Activated CD8-positive, alpha-beta T cell treated with anti-CD3 and anti-CD28 coated beads for 36 hours (primary cell): ENCODE measurements at regions not wholly inside any gene's neighbourhood (a gene's known extent, or its start where the extent isn't known, plus 50 kb on each side); places are given as distances from the start of the nearest gene placed in this dataset.

ENCODE experiments used
- ATAC-seq: fragments of 200-7000 bp; cut with Tn5 transposase; one replicate; pipeline ENCODE4 v1.10.0; 2021; ENCODE audit warnings: mild to moderate bottlenecking, moderate library complexity
- CTCF ChIA-PET: fragments of 350-600 bp; sonication (Branson Sonifier 250); formaldehyde crosslinking; loops from one replicate; lab custom pipeline; 2021; ENCODE audit warnings: antibody characterized with exemption; lab: Charles Lee
- POLR2A ChIA-PET: fragments of 350-600 bp; sonication (Branson Sonifier 250); formaldehyde crosslinking; loops from one replicate; lab custom pipeline; 2021; ENCODE audit warnings: antibody characterized with exemption; lab: Charles Lee
- DNase-seq: peaks from one replicate; pipeline ENCODE4 v3.0.0-alpha.2; 2020
- H3K27ac Mint-ChIP-seq: one replicate; pipeline ENCODE4 v1.8.0; 2021; ENCODE audit warnings: mild to moderate bottlenecking, mixed read lengths
- H3K27me3 Mint-ChIP-seq: one replicate; pipeline ENCODE4 v1.8.0; 2021; ENCODE audit warnings: mixed read lengths
- H3K36me3 Mint-ChIP-seq: one replicate; pipeline ENCODE4 v1.8.0; 2021; ENCODE audit warnings: low read depth, mixed read lengths
- H3K4me1 Mint-ChIP-seq: one replicate; pipeline ENCODE4 v1.8.0; 2021; ENCODE audit warnings: low read depth, mixed read lengths
- H3K4me3 Mint-ChIP-seq: one replicate; pipeline ENCODE4 v1.8.0; 2021; ENCODE audit warnings: mild to moderate bottlenecking, moderate library complexity, mixed read lengths
- H3K9me3 Mint-ChIP-seq: one replicate; pipeline ENCODE4 v1.8.0; 2021; ENCODE audit warnings: mixed read lengths
- intact Hi-C: fragments of 100-400 bp; cut with micrococcal nuclease; formaldehyde crosslinking; loops from one replicate; pipeline ENCODE4 v1.10.0; 2022
- TF ChIP-seq, protein P1 (sequence below): fragments of 200-600 bp; IDR thresholded peaks from one replicate; pipeline ENCODE4 v1.8.0; 2022; ENCODE audit warnings: antibody characterized with exemption, mild to moderate bottlenecking

GRCh38 chr21:38894899-38895298 is 89.2 kb downstream of the ETS2 start:
- TF ChIP-seq, protein P1, sequence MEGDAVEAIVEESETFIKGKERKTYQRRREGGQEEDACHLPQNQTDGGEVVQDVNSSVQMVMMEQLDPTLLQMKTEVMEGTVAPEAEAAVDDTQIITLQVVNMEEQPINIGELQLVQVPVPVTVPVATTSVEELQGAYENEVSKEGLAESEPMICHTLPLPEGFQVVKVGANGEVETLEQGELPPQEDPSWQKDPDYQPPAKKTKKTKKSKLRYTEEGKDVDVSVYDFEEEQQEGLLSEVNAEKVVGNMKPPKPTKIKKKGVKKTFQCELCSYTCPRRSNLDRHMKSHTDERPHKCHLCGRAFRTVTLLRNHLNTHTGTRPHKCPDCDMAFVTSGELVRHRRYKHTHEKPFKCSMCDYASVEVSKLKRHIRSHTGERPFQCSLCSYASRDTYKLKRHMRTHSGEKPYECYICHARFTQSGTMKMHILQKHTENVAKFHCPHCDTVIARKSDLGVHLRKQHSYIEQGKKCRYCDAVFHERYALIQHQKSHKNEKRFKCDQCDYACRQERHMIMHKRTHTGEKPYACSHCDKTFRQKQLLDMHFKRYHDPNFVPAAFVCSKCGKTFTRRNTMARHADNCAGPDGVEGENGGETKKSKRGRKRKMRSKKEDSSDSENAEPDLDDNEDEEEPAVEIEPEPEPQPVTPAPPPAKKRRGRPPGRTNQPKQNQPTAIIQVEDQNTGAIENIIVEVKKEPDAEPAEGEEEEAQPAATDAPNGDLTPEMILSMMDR, result no peak
- no peaks in the 10 kb centered on the region for H3K36me3 Mint-ChIP-seq
- H3K27ac Mint-ChIP-seq, result no peak overlapping the region
- peaks cover 2% of the 10 kb centered on the region for H3K4me1 Mint-ChIP-seq
- DNase-seq (no peak), ATAC-seq (no peak)
- H3K9me3 Mint-ChIP-seq, result peaks cover 4% of the 10 kb centered on the region
- no peak overlapping the region for H3K4me3 Mint-ChIP-seq
- peaks cover 25% of the 10 kb centered on the region for H3K27me3 Mint-ChIP-seq
- POLR2A ChIA-PET, result no interaction called here
- CTCF ChIA-PET, result no interaction called here
- intact Hi-C loops, result loop anchor here (5.0 kb wide), 1 partner anchor 82 kb away; no protein-coding TSS in a partner anchor

DNA sequence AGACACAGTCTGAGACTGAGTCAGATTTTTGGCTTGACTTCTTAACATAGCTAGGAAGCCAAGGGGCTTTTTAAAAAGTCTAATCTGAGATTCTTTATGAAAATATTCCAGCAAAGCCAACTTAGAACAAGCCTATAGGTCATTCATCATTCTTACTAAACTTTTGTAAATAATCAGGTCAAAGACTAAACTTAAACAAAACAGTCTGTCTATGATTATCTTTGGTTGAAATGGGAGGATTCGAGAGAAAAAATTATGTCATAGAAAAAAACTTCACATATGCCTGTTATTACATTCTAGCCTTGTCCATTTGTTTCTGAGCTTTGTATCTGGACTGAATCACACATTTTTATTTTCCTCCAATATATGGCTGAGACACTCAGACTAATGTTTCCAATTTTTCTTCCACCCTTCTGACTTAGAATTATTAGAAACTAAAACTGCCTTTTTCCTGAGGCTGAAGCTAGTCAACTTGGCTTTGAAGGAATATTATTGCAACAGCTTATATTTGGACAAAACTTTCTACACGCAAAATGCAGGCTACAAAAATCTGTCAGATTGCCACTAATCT is 83.3 kb downstream of the ETS2 start:
- ChIA-PET CTCF (no interaction called here), POLR2A (no interaction called here)
- H3K4me1 Mint-ChIP-seq, result no peaks in the 10 kb centered on the region
- no peak overlapping the region for H3K27ac Mint-ChIP-seq
- H3K4me3 Mint-ChIP-seq, result no peak overlapping the region
- ATAC-seq (no peak), DNase-seq (no peak)
- H3K27me3 Mint-ChIP-seq, result peaks cover 14% of the 10 kb centered on the region
- peaks cover 10% of the 10 kb centered on the region for H3K9me3 Mint-ChIP-seq
- H3K36me3 Mint-ChIP-seq, result no peaks in the 10 kb centered on the region
- TF ChIP-seq, protein P1, result no peak
- intact Hi-C loops, result no loop called here

- H3K4me1 Mint-ChIP-seq, result no peaks in the 10 kb centered on the region
- DNase-seq (no peak), ATAC-seq (no peak)
- TF ChIP-seq, protein P1, result no peak
- no peaks in the 10 kb centered on the region for H3K36me3 Mint-ChIP-seq
- peaks cover 10% of the 10 kb centered on the region for H3K9me3 Mint-ChIP-seq
- ChIA-PET CTCF (interaction anchor here (0.9 kb wide), 1 partner anchor 8 kb away, joined by 3 read pairs; no protein-coding TSS in a partner anchor), POLR2A (no interaction called here)
- no peak overlapping the region for H3K4me3 Mint-ChIP-seq
- H3K27me3 Mint-ChIP-seq, result peaks cover 13% of the 10 kb centered on the region
- no peak overlapping the region for H3K27ac Mint-ChIP-seq
- intact Hi-C loops, result no loop called here
Observed at GRCh38 chr21:38887749-38888148, 82.0 kb downstream of the ETS2 start.

DNA sequence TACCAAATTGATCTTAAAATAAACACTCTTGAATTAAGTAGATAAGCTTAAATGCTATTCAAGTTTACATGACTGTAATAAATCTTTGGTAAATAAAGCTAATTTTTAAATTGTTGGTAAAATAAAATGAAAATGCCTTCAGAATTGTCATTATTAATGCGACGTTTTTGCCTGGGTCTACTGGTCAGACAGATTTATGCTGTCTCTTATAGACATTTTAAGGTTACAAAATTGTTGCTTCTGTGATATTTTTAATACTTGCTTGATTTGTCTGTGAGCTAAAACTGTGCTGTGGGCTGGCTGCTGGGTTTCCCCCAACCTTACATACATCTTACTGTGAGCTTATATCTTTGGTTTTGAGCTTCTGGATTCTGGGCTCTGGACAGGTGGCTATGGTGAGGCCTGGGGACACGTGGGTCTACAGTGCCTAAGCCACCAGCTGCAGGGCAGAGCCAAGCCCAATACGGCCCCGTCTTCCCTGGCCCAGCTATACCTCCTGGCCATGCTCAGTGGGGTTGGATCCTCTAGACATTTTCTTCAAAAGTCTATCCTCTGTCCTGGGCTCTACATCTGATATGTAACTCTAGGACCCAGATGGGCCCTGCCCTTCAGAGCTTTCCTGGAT is 81.4 kb downstream of the ETS2 start:
- no peak for ATAC-seq
- Mint-ChIP-seq H3K4me3 (no peak overlapping the region), H3K4me1 (no peaks in the 10 kb centered on the region), H3K36me3 (no peaks in the 10 kb centered on the region), H3K9me3 (peaks cover 10% of the 10 kb centered on the region), H3K27ac (no peak overlapping the region), H3K27me3 (peaks cover 8% of the 10 kb centered on the region)
- POLR2A ChIA-PET, result no interaction called here
- intact Hi-C loops, result no loop called here
- DNase-seq, result no peak
- CTCF ChIA-PET, result interaction anchor here (1.2 kb wide), 1 partner anchor 9 kb away, joined by 3 read pairs; no protein-coding TSS in a partner anchor
- TF ChIP-seq, protein P1, result no peak

DNA sequence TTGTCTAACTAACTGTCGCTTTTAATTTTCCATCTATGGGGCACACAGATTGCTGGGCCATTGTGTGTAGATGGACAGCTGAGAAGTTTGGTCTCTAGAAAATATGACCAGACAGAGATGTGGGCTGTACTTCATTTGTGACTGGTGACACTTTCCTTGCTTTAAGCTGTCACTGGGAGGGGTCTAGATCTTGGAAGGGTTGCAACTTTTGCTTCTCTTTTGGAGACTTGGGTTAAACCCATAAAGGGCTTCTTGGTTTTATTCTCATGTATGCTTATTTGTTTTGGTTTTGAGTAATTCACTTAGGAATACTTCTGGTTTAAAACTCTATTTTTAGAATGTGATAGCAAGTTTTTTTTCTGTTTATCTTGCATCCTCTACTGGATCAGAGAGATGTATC is 80.2 kb downstream of the ETS2 start:
- DNase-seq (no peak), ATAC-seq (no peak)
- ChIA-PET CTCF (no interaction called here), POLR2A (no interaction called here)
- Mint-ChIP-seq H3K27me3 (peaks cover 6% of the 10 kb centered on the region), H3K27ac (no peak overlapping the region), H3K4me1 (no peaks in the 10 kb centered on the region), H3K4me3 (no peak overlapping the region), H3K9me3 (peaks cover 14% of the 10 kb centered on the region), H3K36me3 (no peaks in the 10 kb centered on the region)
- intact Hi-C loops, result no loop called here
- TF ChIP-seq, protein P1, result no peak
